ENCODE measurements at regions not wholly inside any gene's neighbourhood (a gene's known extent, or its start where the extent isn't known, plus 50 kb on each side); places are given as distances from the start of the nearest gene placed in this dataset.

- H3K9ac ChIP-seq (ENCODE audit: low read length): no peak overlapping the region
- H3K36me3 ChIP-seq (ENCODE audit: control insufficient read depth, low read depth, low read length): no peaks in the 10 kb centered on the region
- no peaks in the 10 kb centered on the region for H3K27me3 ChIP-seq (ENCODE audit: control insufficient read depth, insufficient read depth, low read length)
- H3K4me3 ChIP-seq (ENCODE audit: low read length): no peak overlapping the region
- no peaks in the 10 kb centered on the region for H3K9me3 ChIP-seq (ENCODE audit: control insufficient read depth, low read depth, low read length)
- H3K4me1 ChIP-seq (ENCODE audit: control insufficient read depth, low read depth, low read length): no peaks in the 10 kb centered on the region
- H3K27ac ChIP-seq (ENCODE audit: low read length): no peak overlapping the region
Observed at GRCh38 chr6:155660251-155660977, 204.8 kb upstream of the NOX3 start.

DNA sequence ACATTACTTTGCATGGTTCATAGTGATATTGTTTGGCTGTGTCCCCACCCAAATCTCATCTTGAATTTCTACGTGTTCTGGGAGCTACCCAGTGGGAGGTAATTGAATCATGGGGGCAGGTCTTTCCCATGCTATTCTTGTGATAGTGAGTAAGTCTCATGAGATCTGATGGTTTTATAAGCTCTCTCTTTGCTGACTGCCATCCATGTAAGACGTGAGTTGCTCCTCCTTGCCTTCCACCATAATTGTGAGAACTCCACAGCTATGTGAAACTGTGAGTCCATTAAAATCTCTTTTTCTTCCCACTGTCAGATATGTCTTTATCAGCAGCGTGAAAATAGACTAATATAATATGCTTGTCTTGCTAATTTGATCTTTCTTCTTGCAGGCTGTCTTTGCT is 200.4 kb upstream of the NOX3 start:
- Histone ChIP-seq H3K27ac (ENCODE audit: low read length) (no peak overlapping the region), H3K4me1 (ENCODE audit: control insufficient read depth, low read depth, low read length) (no peaks in the 10 kb centered on the region), H3K36me3 (ENCODE audit: control insufficient read depth, low read depth, low read length) (no peaks in the 10 kb centered on the region), H3K27me3 (ENCODE audit: control insufficient read depth, insufficient read depth, low read length) (no peaks in the 10 kb centered on the region), H3K4me3 (ENCODE audit: low read length) (no peak overlapping the region), H3K9me3 (ENCODE audit: control insufficient read depth, low read depth, low read length) (peaks cover 3% of the 10 kb centered on the region), H3K9ac (ENCODE audit: low read length) (no peak overlapping the region)

- no peak overlapping the region for H3K27ac ChIP-seq (ENCODE audit: low read length)
- H3K9me3 ChIP-seq (ENCODE audit: control insufficient read depth, low read depth, low read length): peaks cover 3% of the 10 kb centered on the region
- no peaks in the 10 kb centered on the region for H3K4me1 ChIP-seq (ENCODE audit: control insufficient read depth, low read depth, low read length)
- H3K36me3 ChIP-seq (ENCODE audit: control insufficient read depth, low read depth, low read length): no peaks in the 10 kb centered on the region
- no peak overlapping the region for H3K4me3 ChIP-seq (ENCODE audit: low read length)
- H3K9ac ChIP-seq (ENCODE audit: low read length): no peak overlapping the region
- H3K27me3 ChIP-seq (ENCODE audit: control insufficient read depth, insufficient read depth, low read length): no peaks in the 10 kb centered on the region
Observed at GRCh38 chr6:155654474-155654873, 198.8 kb upstream of the NOX3 start.

GRCh38 chr6:155648301-155648700 is 192.7 kb upstream of the NOX3 start:
- H3K4me1 ChIP-seq (ENCODE audit: control insufficient read depth, low read depth, low read length): no peaks in the 10 kb centered on the region
- H3K4me3 ChIP-seq (ENCODE audit: low read length): no peak overlapping the region
- H3K27ac ChIP-seq (ENCODE audit: low read length): no peak overlapping the region
- H3K9ac ChIP-seq (ENCODE audit: low read length): no peak overlapping the region
- no peaks in the 10 kb centered on the region for H3K36me3 ChIP-seq (ENCODE audit: control insufficient read depth, low read depth, low read length)
- H3K9me3 ChIP-seq (ENCODE audit: control insufficient read depth, low read depth, low read length): no peaks in the 10 kb centered on the region
- H3K27me3 ChIP-seq (ENCODE audit: control insufficient read depth, insufficient read depth, low read length): no peaks in the 10 kb centered on the region

DNA sequence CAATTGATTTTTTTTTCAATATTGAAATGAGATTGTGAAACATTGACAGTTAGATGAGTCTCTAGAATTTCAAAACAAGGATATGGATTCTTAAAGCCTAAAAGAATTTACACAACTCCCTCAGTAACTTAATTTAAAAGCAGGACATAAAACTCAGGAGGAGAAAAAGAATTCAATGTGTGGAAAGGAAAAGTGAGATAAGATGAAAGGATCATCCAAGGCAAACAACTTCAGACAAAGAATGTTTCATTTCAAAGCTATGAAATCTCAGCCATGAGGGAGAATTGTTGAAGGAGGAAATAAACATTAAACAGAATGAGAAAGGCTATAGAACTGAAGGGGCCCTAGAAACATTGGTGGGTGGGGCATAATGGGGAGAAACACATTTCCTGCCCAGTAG is 191.7 kb upstream of the NOX3 start:
- Histone ChIP-seq H3K4me3 (ENCODE audit: low read length) (no peak overlapping the region), H3K9me3 (ENCODE audit: control insufficient read depth, low read depth, low read length) (no peaks in the 10 kb centered on the region), H3K36me3 (ENCODE audit: control insufficient read depth, low read depth, low read length) (no peaks in the 10 kb centered on the region), H3K9ac (ENCODE audit: low read length) (no peak overlapping the region), H3K4me1 (ENCODE audit: control insufficient read depth, low read depth, low read length) (no peaks in the 10 kb centered on the region), H3K27ac (ENCODE audit: low read length) (no peak overlapping the region), H3K27me3 (ENCODE audit: control insufficient read depth, insufficient read depth, low read length) (no peaks in the 10 kb centered on the region)

DNA sequence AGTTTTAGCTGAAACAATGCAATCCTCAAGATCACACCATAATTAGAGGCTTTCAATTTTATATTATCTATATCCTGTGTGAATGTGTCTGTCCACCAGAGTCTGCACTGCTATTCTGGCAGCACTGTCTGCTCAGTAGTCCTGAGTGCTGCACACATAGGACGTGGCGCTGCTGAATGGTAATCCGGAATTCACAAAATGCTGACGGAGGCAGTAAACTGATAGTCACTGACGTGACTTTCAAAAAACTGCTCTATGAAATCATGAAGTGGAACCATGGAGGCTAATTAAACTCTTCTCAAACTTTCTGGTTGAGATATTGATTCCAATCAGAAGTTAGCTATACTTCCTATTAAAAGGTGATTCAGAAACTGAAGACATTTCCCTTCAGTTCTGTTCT is 190.8 kb upstream of the NOX3 start:
- Histone ChIP-seq H3K36me3 (ENCODE audit: control insufficient read depth, low read depth, low read length) (no peaks in the 10 kb centered on the region), H3K9ac (ENCODE audit: low read length) (no peak overlapping the region), H3K27me3 (ENCODE audit: control insufficient read depth, insufficient read depth, low read length) (no peaks in the 10 kb centered on the region), H3K27ac (ENCODE audit: low read length) (no peak overlapping the region), H3K4me1 (ENCODE audit: control insufficient read depth, low read depth, low read length) (no peaks in the 10 kb centered on the region), H3K4me3 (ENCODE audit: low read length) (no peak overlapping the region), H3K9me3 (ENCODE audit: control insufficient read depth, low read depth, low read length) (peaks cover 2% of the 10 kb centered on the region)

- Histone ChIP-seq H3K4me1 (ENCODE audit: control insufficient read depth, low read depth, low read length) (no peaks in the 10 kb centered on the region), H3K27me3 (ENCODE audit: control insufficient read depth, insufficient read depth, low read length) (no peaks in the 10 kb centered on the region), H3K9me3 (ENCODE audit: control insufficient read depth, low read depth, low read length) (peaks cover 4% of the 10 kb centered on the region), H3K9ac (ENCODE audit: low read length) (no peak overlapping the region), H3K4me3 (ENCODE audit: low read length) (no peak overlapping the region), H3K27ac (ENCODE audit: low read length) (no peak overlapping the region), H3K36me3 (ENCODE audit: control insufficient read depth, low read depth, low read length) (no peaks in the 10 kb centered on the region)
Observed at GRCh38 chr6:155645325-155645724, 189.7 kb upstream of the NOX3 start.

DNA sequence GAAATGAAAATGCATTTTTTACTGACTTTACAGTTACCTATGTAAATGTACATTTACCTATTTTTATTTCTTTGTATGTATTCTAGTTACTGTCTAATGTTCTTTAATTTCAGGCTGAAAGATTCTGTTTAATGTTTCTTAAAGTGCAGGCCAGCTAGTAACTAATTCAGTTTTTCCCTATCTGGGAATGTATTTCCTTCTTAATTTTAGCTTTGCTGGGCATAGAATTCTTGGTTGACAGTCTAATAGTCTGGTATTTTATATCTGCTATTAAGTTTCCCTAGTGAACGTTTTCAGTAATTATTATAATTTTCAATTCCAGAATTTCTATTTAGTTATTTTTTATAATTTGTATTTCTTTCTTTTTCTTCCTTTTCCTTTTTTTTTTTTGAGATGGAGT is 186.0 kb upstream of the NOX3 start:
- Histone ChIP-seq H3K4me1 (ENCODE audit: control insufficient read depth, low read depth, low read length) (no peaks in the 10 kb centered on the region), H3K27ac (ENCODE audit: low read length) (no peak overlapping the region), H3K36me3 (ENCODE audit: control insufficient read depth, low read depth, low read length) (no peaks in the 10 kb centered on the region), H3K4me3 (ENCODE audit: low read length) (no peak overlapping the region), H3K9ac (ENCODE audit: low read length) (no peak overlapping the region), H3K9me3 (ENCODE audit: control insufficient read depth, low read depth, low read length) (peaks cover 4% of the 10 kb centered on the region), H3K27me3 (ENCODE audit: control insufficient read depth, insufficient read depth, low read length) (no peaks in the 10 kb centered on the region)

DNA sequence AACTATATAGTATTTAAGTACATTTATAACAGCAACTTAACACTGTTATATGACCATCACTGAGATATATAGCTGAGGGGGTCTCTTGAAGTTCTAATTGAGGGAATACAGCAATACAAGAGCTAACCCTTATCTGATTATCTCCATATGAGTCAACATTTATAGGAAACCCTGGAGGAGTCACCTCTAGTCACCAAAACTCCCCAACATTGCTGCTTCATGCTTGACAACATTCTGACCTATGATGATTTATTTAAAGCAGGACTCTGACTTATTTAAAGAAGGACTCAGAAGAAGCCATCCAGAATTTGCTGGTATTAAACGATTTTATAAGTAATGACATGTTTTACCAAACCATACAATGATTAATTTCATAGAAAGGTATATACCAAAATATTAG is 182.6 kb upstream of the NOX3 start:
- Histone ChIP-seq H3K4me1 (ENCODE audit: control insufficient read depth, low read depth, low read length) (peaks cover 8% of the 10 kb centered on the region), H3K9me3 (ENCODE audit: control insufficient read depth, low read depth, low read length) (peaks cover 4% of the 10 kb centered on the region), H3K9ac (ENCODE audit: low read length) (no peak overlapping the region), H3K4me3 (ENCODE audit: low read length) (no peak overlapping the region), H3K27me3 (ENCODE audit: control insufficient read depth, insufficient read depth, low read length) (peaks cover 3% of the 10 kb centered on the region), H3K36me3 (ENCODE audit: control insufficient read depth, low read depth, low read length) (no peaks in the 10 kb centered on the region), H3K27ac (ENCODE audit: low read length) (no peak overlapping the region)

DNA sequence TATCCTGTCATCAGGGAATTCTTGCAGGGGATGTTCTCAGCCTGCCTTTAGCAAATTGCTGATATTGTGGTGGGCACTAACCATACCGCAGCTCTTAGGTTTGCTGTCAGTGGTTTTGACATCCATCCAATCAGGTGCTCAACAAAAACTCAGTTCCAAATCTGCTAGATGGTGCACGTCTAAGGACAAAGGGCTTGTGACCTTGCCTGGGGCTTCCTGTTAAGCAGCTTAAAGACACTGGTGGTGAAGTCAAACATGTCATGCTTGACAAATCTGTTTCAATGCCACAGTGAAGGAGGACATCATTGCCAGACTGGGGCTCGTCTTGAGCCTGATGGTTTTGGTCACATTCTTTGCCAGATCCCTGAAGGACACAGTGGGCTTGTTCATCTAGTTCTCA is 179.8 kb upstream of the NOX3 start:
- H3K36me3 ChIP-seq (ENCODE audit: control insufficient read depth, low read depth, low read length): no peaks in the 10 kb centered on the region
- no peak overlapping the region for H3K27ac ChIP-seq (ENCODE audit: low read length)

DNA sequence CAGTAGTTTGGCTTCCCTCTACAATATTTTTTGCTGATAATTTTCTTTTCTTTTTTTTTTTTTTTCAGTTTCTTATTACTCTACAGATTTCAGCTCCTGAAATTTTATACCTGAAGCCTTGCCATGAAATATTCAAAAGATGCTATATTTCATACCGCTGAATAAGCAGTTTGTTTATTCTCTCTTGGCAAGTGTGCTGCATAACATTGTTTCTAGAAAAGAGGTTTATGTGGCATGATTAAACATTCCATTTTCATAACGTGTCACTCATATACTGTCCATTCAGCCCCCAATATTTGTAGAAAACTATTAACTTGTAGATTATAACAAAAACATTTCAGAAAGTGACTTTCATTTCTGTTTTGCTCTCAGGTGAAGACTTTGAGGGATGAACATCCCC is 174.4 kb upstream of the NOX3 start:
- H3K27me3 ChIP-seq (ENCODE audit: control insufficient read depth, insufficient read depth, low read length): peaks cover 3% of the 10 kb centered on the region
- no peaks in the 10 kb centered on the region for H3K9me3 ChIP-seq (ENCODE audit: control insufficient read depth, low read depth, low read length)
- no peak overlapping the region for H3K4me3 ChIP-seq (ENCODE audit: low read length)
- H3K27ac ChIP-seq (ENCODE audit: low read length): no peak overlapping the region
- H3K36me3 ChIP-seq (ENCODE audit: control insufficient read depth, low read depth, low read length): no peaks in the 10 kb centered on the region
- no peak overlapping the region for H3K9ac ChIP-seq (ENCODE audit: low read length)
- peaks cover 8% of the 10 kb centered on the region for H3K4me1 ChIP-seq (ENCODE audit: control insufficient read depth, low read depth, low read length)

More for the DNA sequence above, 179.8 kb upstream of the NOX3 start:
- H3K9ac ChIP-seq (ENCODE audit: low read length): no peak overlapping the region
- no peak overlapping the region for H3K4me3 ChIP-seq (ENCODE audit: low read length)
- H3K9me3 ChIP-seq (ENCODE audit: control insufficient read depth, low read depth, low read length): no peaks in the 10 kb centered on the region
- H3K4me1 ChIP-seq (ENCODE audit: control insufficient read depth, low read depth, low read length): peaks cover 8% of the 10 kb centered on the region
- peaks cover 3% of the 10 kb centered on the region for H3K27me3 ChIP-seq (ENCODE audit: control insufficient read depth, insufficient read depth, low read length)

GRCh38 chr6:155629652-155630051 is 174.0 kb upstream of the NOX3 start:
- Histone ChIP-seq H3K36me3 (ENCODE audit: control insufficient read depth, low read depth, low read length) (no peaks in the 10 kb centered on the region), H3K27me3 (ENCODE audit: control insufficient read depth, insufficient read depth, low read length) (peaks cover 3% of the 10 kb centered on the region), H3K9me3 (ENCODE audit: control insufficient read depth, low read depth, low read length) (no peaks in the 10 kb centered on the region), H3K4me1 (ENCODE audit: control insufficient read depth, low read depth, low read length) (peaks cover 8% of the 10 kb centered on the region), H3K4me3 (ENCODE audit: low read length) (no peak overlapping the region), H3K27ac (ENCODE audit: low read length) (no peak overlapping the region), H3K9ac (ENCODE audit: low read length) (no peak overlapping the region)

Data from iPS-18a (cell line).